K562 (cell line): ENCODE measurements at regions not wholly inside any gene's neighbourhood (a gene's known extent, or its start where the extent isn't known, plus 50 kb on each side); places are given as distances from the start of the nearest gene placed in this dataset.

Experiments
- CHD7 ChIP-seq: fragments of 200-600 bp; sonication (generic); IDR thresholded peaks from one replicate; pipeline ENCODE4 v1.6.1; 2012; ENCODE audit warnings: mild to moderate bottlenecking, low read depth, low read length, inconsistent platforms
- PURB ChIP-seq: sonication (generic); formaldehyde crosslinking; IDR thresholded peaks from 2 replicates; pipeline ENCODE4 v1.9.0; 2021; ENCODE audit warnings: low read depth, mild to moderate bottlenecking, missing genetic modification reagents
- UBTF ChIP-seq, 2 experiments: IDR thresholded peaks; 2 replicates each; pipeline ENCODE4 v1.6.1; 2012; ENCODE audit warnings: improper control_type of control experiment in 2 of 2, low read depth in 2 of 2, low read length in 2 of 2, borderline replicate concordance in 1 of 2
- ZNF316 ChIP-seq: fragments of 450-650 bp; IDR thresholded peaks from 2 replicates; pipeline ENCODE4 v1.6.1; 2016

- TF ChIP-seq CHD7 (no peak), PURB (CRISPR knock-in tag) (no peak), UBTF (IDR thresholded peaks at IDR 0.05; ENCODE audit: borderline replicate concordance in 1 of 2, low read depth in 2 of 2, low read length in 2 of 2) (no peak), ZNF316 (0 out of 2 replicates have a peak, but pooled peaks have one; percentile 10)
Measured at GRCh38 chr10:61336831-61337230, 116.3 kb downstream of the TMEM26 start (continued).
